ENCODE measurements at regions not wholly inside any gene's neighbourhood (a gene's known extent, or its start where the extent isn't known, plus 50 kb on each side); places are given as distances from the start of the nearest gene placed in this dataset.

DNA sequence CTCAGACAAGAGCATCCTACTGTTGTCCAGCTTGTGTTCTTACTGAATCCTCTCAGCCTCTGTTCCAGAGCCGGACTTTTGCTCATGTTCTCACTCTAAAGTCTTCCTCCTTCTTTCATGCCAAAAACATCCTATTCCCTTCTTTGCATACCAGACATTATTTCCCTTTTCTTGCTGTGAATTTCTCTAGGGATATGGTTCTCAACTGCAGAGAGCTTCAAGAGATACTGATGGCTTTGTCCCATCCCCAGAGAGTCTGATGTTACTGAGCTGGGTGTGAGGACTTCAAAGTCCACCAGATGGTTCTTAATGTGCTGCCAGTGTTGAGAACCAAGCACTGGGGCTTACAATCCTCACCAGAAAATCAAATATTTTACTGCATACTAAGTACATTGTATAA is 98.6 kb upstream of the FER start:
- no peak for DNase-seq (ENCODE audit: low spot score)

DNA sequence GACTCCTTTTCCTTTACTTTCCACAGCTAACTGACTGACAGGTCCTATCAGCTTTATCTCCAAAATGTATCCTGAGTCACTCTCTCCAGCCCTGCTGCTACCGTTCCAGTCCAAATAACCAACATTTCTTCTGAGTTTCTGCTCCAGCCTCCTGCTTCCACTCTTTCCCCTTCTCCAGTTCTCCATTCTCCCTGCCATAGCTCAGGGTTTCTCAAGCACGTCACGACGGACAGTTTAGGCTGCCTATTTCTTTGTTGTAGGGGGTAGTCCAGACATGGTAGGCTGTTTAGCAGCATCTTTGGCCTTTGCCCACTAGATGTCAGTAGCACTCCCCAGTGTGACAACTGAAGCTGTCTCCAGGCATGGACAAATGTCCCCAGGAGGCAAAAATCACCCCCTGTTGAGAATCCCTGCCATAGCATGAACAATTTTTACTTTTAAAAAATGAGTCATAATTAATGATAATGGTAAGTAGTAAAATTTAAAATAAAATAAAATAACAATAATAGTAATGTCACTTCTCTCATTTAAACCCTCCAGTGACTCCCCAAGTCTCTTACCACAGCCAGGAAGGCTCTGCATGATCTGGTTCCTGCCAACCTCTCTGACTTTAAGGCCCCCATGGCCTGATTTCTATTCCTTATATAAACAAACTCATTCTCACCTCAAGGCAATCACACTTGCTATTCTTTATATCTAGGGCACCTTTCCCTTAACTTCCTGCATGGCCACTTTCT is 105.4 kb upstream of the FER start:
- peak; percentile 54 for DNase-seq (ENCODE audit: low spot score)

DNA sequence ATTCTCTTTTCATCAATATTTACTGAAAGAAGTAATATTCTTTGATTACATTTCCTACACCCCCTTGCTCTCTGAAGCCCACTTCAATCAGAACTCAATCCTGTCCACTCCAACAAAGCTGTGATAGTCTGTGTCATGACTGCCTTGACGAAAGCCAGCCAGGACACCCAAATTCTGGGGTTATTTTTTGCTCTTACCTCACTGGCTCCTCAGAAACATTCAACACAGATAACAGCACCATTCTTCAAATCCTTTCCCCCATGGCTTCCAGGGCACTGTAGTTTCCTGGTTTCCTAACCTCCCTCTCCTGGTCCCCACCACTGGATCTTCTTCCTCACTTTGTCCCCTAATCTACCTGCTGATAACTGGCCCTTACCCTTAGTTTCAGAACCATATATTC is 106.1 kb upstream of the FER start:
- no peak for DNase-seq (ENCODE audit: low spot score)

DNA sequence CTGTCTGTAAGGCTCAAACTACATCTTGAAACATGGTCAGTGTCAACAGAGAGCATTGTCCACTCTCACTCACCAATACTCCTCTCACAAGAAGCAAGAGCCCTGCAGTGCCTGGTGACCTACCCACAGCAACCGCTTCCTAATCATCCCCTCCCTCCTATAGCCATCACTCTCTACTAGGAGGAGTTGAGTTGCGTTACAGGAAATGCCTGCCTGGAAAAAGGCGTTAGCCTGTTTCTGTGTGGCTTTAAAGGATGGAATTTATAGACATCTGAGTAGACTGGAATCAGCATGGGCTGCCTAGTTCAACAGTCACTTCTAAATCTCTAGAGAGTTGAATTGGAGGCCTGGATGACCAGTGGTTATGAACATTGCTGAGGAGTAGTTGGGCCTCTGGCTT is 108.3 kb upstream of the FER start:
- no peak for DNase-seq (ENCODE audit: low spot score)

DNA sequence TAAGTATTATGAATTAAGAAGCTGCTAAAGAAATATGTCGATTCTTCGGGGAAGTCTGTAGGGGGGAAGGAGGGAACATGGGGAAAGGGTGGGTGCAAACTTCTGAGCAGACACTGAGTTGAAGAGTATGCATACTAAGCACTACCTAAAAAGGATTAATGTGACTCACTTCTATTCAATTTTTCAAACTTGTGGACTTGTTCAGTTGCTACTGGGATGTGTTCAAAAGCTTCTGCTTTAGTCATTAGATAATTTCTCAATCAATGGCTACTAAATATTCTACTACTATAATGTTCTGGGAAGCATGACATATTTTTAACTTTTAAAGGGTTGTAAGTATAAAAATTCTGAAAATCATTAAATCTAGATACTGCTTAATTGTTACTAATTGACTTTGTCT is 109.7 kb upstream of the FER start:
- no peak for DNase-seq (ENCODE audit: low spot score)

DNA sequence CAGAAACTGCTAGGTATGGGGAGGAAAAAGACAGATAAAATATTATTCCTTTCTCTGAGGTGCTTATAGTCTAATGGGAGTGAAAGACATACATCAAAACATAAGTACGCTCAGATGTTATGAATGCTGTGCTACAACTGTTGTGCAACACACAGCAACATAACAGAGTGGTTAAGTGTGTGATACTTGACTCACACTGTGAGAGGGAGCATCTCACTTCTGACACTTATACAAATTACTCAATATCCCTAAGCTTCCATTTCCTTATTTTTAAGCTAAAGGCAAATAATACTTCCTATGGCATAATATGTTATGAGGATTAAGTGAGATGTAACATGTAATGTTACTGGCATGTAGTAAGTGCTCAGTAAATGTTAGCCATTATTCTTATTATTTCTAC is 110.6 kb upstream of the FER start:
- no peak for DNase-seq (ENCODE audit: low spot score)

DNA sequence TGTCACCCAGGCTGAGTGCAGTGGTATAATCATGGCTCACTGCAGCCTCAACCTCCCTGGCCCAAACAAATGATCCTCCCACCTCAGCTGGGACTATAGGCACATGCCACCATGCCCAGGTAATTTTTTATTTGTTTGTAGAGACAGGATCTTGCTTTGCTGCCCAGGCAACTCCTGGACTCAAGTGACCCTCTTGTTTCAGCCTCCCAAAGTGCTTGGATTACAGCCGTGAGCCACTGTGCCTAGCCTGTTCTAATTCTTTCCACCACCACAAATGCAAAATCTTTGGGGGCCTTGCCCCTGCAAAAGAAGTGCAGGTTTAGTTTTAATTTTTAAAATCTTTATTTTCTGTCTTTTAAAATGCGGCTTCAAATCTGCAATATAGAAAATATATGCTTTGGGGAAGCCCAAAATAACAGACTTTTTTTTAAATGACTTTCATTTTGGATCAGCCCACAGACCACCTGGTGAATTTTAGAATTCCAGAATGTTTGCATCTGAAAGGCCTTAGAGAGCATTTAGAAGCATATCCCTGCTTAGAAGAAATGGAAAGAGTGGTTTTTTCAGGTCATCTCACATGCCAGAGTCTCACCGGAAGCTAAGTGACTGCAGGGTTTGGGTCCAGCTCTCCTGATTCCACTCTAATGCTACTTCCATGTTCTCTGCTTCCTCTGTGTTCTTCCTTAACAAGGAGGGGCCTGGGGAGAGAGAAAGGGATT is 111.4 kb upstream of the FER start:
- DNase-seq (ENCODE audit: low spot score), result no peak

DNA sequence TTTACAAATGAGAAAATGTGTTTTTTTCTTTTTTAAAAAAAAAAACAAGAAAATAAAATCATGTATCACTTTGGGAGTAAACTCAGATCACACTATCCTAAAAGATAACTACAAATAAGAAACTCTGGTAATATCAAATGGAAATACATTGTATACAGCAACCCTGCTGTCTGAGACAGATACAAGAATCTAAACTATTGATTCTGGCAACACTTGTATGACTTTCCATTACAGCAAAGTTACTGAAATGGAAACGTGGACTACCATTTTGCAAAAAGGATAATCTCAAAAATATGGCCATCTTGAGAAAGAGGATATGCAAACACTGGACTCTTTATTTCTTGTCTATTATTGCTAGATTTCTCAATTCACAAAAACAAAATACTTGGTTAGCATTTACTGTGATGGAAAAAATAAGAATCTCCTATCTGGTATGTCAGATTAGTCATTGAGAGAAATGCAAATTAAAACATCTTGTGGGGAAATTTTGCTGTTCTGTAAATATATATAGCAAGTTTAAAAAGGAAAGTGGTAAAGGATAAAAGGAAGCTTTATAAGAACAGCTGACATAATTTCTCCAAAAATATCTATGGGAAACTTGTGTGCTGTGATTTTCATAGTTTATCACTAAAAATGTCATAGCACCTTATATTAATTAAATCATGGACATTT is 112.9 kb upstream of the FER start:
- no peak for DNase-seq (ENCODE audit: low spot score)

DNA sequence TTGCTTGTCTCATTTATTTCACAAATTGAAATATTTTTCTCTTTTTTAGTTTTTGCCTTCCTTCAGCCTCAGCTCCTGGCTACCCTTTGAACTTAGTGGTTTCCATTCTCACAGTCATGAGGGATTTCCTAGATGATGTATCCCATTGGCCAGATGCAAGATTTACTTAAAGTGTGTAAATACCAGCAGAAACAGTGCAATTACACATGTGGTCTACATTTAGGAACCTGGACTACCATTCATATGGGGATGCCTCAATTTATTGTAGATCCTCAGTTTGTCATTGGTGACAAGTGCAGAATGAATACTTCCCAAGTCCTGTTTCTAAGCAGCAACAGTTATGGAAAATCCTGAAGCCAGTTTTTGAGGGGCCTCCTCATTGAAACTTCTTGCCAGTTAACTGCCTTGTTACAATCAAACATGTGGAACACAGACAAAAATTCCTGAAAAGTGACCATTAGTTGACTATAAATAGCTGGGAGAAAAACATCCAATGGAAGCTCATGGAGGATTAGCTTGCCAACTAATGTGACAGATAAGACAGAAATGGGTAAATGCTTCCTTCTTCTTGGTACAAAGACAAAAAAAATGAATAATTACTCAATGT is 113.6 kb upstream of the FER start:
- DNase-seq (ENCODE audit: low spot score), result no peak

DNA sequence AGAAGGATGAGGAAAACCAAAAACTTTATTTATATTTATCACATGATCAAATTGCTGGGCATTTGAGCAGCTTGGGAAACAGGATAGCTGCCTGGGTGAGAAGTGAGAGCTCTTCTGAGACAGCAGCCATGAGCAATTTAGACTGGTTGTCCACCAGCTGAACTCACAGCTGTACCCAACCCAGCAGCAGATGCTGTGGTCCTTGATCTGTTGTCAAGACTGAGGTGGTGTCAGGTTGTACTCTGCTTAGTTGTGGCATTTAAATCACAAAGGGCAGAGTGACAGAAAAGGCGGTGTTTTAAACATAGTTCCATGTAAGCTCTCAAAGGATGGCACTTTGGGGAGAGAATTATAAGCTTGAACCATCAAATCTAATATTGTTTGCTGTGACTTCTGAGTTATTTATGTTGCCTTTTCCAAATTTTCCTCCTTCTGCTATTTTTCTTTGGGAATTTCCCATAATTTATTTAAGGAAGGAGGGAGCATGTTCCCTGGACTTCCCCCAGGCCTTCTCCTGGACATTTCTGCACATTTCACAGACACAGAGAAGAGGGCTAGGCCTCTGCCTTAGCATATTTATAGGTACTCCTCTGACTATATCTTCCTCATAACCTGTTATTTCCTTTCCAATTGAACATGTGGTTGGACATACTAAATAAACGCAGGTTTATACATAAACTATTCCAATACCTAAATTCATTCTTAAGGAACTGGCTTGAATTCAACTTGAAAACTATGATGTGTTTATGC is 117.7 kb upstream of the FER start:
- no peak for DNase-seq (ENCODE audit: low spot score)

DNA sequence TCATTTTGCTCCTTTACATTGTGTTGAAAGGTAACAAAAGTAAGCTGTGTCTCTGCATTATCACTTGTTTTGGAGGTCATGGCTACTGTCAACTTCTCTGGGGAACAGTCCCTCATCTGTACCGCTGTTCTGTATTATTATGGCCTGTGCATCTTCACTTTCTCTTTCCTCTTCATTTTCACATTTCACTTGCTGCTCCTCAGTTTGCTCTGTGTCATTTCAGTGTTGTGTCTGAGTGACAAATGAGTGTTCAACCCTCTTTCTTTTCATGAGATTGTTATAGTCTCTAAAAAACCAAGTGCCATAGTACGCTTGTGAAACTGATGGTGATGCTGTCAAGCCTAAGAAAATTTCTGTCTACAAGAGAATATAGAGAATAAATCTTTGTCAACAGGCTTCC is 122.0 kb upstream of the FER start:
- no peak for DNase-seq (ENCODE audit: low spot score)

DNA sequence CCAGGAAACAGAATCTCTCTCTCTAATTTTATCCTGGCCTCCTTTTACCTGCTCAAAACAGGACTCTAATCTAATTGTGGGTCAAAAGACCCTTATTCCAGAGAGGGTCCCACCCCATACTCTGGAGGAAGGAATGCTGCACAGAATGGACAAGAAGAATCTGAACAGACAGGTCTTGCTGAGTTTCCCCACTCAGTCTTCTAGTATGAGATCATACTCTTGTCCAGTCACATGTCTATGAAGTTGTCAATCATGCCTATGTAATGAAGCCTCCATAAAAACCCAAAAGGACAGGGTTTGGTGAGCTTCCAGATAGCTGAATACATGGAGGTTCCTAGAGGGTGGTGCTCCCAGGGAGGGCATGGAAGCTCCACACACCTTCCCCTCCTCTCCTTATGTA is 123.9 kb upstream of the FER start:
- DNase-seq (ENCODE audit: low spot score), result no peak

DNA sequence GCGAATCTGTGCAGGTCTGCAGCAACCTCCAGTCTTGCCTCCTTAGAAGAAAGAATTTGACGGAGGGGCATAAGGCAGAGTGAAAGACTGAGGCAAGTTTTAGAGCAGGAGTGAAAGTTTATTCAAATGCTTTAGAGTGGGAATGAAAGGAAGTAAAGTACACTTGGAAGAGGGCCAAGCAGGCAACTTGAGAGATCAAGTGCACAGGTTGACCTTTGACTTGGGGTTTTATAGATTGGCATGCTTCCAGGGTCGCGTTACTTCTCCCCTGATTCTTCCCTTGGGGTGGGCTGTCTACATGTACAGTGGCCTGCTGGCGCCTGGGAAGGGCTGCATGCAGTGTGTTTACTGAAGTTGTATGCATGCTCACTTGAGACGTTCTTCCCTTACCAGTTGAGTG is 127.2 kb upstream of the FER start:
- no peak for DNase-seq (ENCODE audit: low spot score)

DNA sequence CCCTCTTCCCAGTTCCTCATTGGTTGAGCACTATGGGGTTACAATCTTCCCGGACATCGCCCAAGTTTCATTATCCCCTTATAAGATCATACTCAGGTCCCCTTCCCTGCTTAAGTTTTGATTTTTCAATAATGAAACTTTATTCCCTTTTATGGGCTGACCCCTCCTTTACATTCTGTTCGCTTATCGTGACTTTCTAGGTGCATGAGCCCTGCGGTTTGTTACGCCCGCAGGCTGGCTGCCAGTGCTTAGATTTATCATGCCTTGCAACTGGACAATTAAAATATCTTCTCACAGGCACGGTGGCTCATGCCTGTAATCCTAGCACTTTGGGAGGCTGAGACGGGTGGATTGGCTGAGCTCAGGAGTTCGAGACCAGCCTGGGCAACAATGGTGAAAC is 127.9 kb upstream of the FER start:
- no peak for DNase-seq (ENCODE audit: low spot score)

DNA sequence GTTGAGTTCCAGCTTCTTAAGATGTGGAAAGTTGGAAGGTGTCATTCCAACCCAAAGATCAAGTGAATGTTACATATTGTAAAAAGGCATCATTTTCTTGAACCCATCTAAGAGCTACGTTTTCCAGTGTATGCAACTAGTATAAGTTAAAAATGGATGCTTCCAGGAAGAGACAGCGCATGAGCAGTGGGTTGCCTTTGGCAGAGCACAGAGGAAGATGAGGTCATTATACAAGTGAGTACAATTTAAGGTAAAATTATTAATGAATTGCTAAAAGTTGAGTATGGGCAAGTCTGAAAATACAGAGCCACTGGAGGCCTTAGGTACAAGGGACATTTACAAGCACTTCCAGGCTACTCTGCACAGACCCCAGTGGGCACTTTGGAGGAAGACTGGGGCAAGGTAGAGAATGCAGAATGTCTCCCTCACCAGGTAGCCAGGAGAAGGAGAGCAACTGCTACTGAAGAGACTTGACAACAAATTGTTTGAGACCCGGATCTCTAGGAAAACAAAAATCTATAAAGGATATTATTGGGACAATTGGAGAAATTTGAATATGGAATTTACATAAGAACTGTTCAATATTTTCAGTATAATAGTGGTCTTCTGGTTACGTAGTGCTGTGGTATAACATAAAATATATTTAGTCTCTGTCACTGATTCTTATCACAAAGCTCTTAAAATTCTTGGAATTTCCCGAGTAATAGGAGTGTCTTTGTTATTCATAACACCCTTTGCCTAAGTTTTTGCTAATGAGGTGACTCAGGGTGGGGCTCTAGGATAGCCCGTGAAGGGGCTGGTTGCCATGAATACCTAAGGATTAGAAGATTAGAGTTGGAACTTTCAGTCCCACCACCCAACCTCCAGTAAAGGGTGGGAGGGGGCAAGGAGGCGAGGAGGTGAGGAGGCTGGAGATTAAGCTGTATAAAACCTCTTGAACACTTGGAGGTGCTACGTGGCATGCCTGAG is 129.9 kb upstream of the FER start:
- DNase-seq (ENCODE audit: low spot score), result no peak

DNA sequence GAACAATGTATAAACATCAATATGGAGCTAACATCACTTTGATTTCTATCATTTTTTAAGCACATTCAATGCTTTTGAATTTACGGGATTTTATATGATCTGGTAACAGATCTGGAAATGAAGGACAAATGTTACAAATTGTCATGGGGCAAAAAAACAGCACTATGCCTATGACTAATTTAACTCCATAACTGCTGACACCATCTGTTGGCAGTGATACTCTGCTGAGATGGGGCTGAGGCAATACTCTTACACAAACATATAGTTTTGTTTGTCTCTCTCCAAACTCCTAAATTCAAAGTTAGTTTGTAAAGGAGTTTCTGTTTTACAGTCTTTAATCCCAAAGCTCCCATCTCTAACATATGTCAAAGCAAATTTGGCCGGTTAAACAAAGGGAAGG is 132.5 kb upstream of the FER start:
- no peak for DNase-seq (ENCODE audit: low spot score)

DNA sequence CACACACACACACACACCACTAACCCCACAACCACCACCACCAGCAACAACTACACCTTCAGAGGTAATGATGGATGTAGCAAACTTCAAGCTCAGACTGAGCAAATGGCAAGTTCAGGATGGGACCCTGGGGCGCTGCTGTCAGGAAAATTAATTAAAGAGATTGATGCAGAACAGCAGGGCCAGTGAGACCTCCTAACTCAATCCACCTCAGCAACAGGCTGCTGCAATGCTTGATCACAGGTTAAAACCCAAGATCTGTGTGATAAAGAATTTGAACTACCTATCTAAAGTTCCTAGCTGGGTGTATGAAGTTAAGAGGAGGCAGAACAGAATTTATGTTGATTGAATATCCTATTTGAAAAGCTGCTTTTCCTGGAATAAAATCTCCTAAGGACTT is 140.3 kb upstream of the FER start:
- DNase-seq (ENCODE audit: low spot score), result no peak

DNA sequence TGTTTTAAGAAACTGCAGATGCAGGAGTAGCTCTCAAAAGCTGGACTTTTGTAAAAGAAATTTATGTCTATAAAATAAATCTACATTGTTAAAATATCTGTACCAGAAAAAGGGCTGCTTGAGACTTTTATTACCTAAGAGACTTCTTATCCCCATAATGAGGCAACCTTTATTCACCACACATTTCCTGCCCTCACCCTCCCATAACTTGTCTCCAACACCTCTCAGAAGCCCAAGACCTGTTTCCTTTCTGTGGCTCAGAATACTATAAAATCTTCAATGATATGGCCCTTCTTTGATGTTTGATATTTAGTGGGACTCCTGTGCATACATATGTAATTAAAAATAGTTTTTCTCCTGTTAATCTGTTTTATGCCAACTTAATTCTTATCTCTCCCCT is 141.5 kb upstream of the FER start:
- DNase-seq (ENCODE audit: low spot score), result no peak

DNA sequence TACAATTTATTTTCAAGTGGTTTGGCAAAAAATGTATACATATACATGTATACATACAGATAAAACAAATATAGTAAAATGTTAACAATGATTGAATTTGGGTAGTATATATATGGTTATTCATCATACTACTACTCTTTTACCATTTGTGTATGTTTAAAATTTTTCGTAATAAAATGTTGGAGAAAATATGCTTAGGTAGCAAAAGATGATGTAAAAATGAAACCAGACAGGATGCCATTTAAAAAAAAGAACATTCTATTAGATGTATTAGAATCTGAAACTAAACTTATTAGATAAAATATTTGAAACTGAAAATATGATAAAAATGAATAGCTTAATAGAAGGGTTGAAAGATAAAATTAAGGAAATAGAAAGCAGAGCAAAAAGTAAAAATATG is 144.9 kb upstream of the FER start:
- no peak for DNase-seq (ENCODE audit: low spot score)

DNA sequence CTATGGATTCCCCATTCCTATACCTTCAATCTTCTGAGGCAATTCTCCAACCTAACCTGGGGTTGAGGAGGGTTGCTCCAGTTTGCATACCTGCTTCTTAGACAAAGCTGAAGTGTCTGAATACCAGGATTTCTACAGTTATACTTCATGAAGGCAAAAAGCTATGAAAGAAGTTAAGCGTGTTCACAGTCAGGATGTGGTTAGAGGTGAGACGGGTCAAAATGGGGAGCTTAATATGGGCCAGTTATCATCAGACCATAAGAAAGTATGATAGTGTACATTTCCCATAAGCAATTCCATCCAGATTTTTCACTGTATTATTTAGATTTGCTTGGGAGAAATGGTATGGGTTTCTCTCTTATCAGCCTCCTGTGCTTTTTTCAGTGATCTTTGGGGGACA is 156.9 kb upstream of the FER start:
- no peak for DNase-seq (ENCODE audit: low spot score)

DNA sequence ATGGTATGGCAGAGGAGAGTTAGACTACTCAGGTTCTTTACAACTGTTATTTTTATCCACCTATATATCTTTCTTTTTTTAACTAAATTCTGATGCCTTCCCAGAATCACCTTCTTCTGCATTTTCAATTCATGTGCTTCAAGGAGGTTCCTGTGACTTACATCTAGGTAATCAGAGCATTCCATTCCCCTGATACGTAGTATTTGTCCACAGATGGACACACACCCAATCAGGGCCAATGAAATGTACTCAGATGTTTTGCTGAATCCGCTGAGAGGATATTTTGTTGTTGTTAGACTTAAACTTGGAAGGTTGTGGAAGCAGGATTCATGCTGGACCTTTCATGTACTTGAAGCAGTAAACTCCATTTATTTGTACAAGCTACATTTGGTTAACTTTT is 159.4 kb upstream of the FER start:
- DNase-seq (ENCODE audit: low spot score), result no peak
